MM.1S (cell line): ENCODE measurements at regions not wholly inside any gene's neighbourhood (a gene's known extent, or its start where the extent isn't known, plus 50 kb on each side); places are given as distances from the start of the nearest gene placed in this dataset.

Experiments used
- DNase-seq: peaks from one replicate; pipeline ENCODE4 v3.0.0-alpha.2; 2015
- H2AFZ ChIP-seq: fragments of 300-600 bp; sonication (generic); 2 replicates; pipeline ENCODE4 v1.6.0; 2016; ENCODE audit warnings: antibody characterized with exemption, low read length
- H3F3A ChIP-seq: fragments of 300-600 bp; sonication (generic); 2 replicates; pipeline ENCODE4 v1.6.1; 2016; ENCODE audit warnings: mild to moderate bottlenecking, antibody characterized with exemption, low read length, moderate library complexity, mixed read lengths; ENCODE audit not compliant: insufficient read depth
- H3K27ac ChIP-seq: fragments of 300-600 bp; sonication (generic); 2 replicates; pipeline ENCODE4 v1.5.1; 2016; ENCODE audit warnings: mild to moderate bottlenecking, low read length
- H3K27me3 ChIP-seq: fragments of 300-600 bp; sonication (generic); replicated peaks from 2 replicates; pipeline ENCODE4 v1.6.0; 2016; ENCODE audit warnings: low read length; ENCODE audit not compliant: insufficient read depth
- H3K36me3 ChIP-seq: fragments of 300-600 bp; sonication (generic); replicated peaks from 2 replicates; pipeline ENCODE4 v1.6.1; 2016; ENCODE audit warnings: mild to moderate bottlenecking, low read length, mixed read lengths; ENCODE audit not compliant: insufficient read depth
- H3K4me1 ChIP-seq: fragments of 300-600 bp; sonication (generic); 2 replicates; pipeline ENCODE4 v1.6.1; 2016; ENCODE audit warnings: low read length, mixed read lengths
- H3K4me2 ChIP-seq: fragments of 300-600 bp; sonication (generic); 2 replicates; pipeline ENCODE4 v1.6.0; 2016; ENCODE audit warnings: low read depth, low read length
- H3K4me3 ChIP-seq: fragments of 300-600 bp; sonication (generic); 2 replicates; pipeline ENCODE4 v1.5.1; 2016; ENCODE audit warnings: low read length, mixed read lengths
- H3K79me2 ChIP-seq: fragments of 300-600 bp; sonication (generic); 2 replicates; pipeline ENCODE4 v1.6.1; 2016; ENCODE audit warnings: mixed run types, low read length, mixed read lengths
- H3K9ac ChIP-seq: fragments of 300-600 bp; sonication (generic); 2 replicates; pipeline ENCODE4 v1.6.1; 2016; ENCODE audit warnings: low read length, mixed read lengths
- H3K9me2 ChIP-seq: fragments of 300-600 bp; sonication (generic); replicated peaks from 2 replicates; pipeline ENCODE4 v1.6.1; 2016; ENCODE audit warnings: mild to moderate bottlenecking, low read length, mixed read lengths; ENCODE audit not compliant: insufficient read depth
- H3K9me3 ChIP-seq: fragments of 300-600 bp; sonication (generic); replicated peaks from 2 replicates; pipeline ENCODE4 v1.6.1; 2016; ENCODE audit warnings: mild to moderate bottlenecking, low read length, mixed read lengths; ENCODE audit not compliant: insufficient read depth
- H4K20me1 ChIP-seq: fragments of 300-600 bp; sonication (generic); 2 replicates; pipeline ENCODE4 v1.6.1; 2016; ENCODE audit warnings: mild to moderate bottlenecking, low read length, moderate library complexity, mixed read lengths; ENCODE audit not compliant: insufficient read depth
- CTCF ChIP-seq: fragments of 300-600 bp; sonication (generic); IDR thresholded peaks from 2 replicates; pipeline ENCODE4 v1.5.1; 2016; ENCODE audit warnings: antibody characterized with exemption, low read length, mixed read lengths
- EZH2 ChIP-seq: fragments of 300-600 bp; sonication (generic); optimal IDR thresholded peaks from 2 replicates; pipeline ENCODE3; 2017; ENCODE audit warnings: low read depth, mild to moderate bottlenecking, antibody characterized with exemption, low read length, mixed read lengths
- EZH2phosphoT487 ChIP-seq: fragments of 300-600 bp; sonication (generic); IDR thresholded peaks from 2 replicates; pipeline ENCODE4 v1.6.1; 2018; ENCODE audit warnings: antibody characterized with exemption, low read length

GRCh38 chr6:78436335-78436734 lies 431.0 kb upstream of the IRAK1BP1 start:
- no peak overlapping the region for H2AFZ ChIP-seq
- no peaks in the 10 kb centered on the region for H4K20me1 ChIP-seq
- H3K4me3 ChIP-seq: no peak overlapping the region
- no peaks in the 10 kb centered on the region for H3K79me2 ChIP-seq
- TF ChIP-seq EZH2phosphoT487 (no peak), CTCF (peak; percentile 28)
- no peak overlapping the region for H3K9ac ChIP-seq
- H3K36me3 ChIP-seq: no peaks in the 10 kb centered on the region
- no peak overlapping the region for H3K27ac ChIP-seq
- no peaks in the 10 kb centered on the region for H3K9me3 ChIP-seq
- DNase-seq: no peak
- H3K4me1 ChIP-seq: no peaks in the 10 kb centered on the region
- no peak overlapping the region for H3K4me2 ChIP-seq
- H3K9me2 ChIP-seq: no peaks in the 10 kb centered on the region
- no peaks in the 10 kb centered on the region for H3F3A ChIP-seq
- H3K27me3 ChIP-seq: no peaks in the 10 kb centered on the region

GRCh38 chr6:78438135-78438534 lies 429.2 kb upstream of the IRAK1BP1 start:
- Histone ChIP-seq H3K4me3 (no peak overlapping the region), H3K9me3 (no peaks in the 10 kb centered on the region), H3K36me3 (no peaks in the 10 kb centered on the region), H3K27me3 (no peaks in the 10 kb centered on the region), H3K79me2 (no peaks in the 10 kb centered on the region), H3K9ac (no peak overlapping the region), H3K9me2 (no peaks in the 10 kb centered on the region), H3K4me2 (no peak overlapping the region), H3K27ac (no peak overlapping the region), H3F3A (no peaks in the 10 kb centered on the region), H4K20me1 (no peaks in the 10 kb centered on the region), H3K4me1 (no peaks in the 10 kb centered on the region), H2AFZ (no peak overlapping the region)
- DNase-seq: no peak
- TF ChIP-seq CTCF (no peak), EZH2 (no peak), EZH2phosphoT487 (no peak)

GRCh38 chr6:78460711-78461110 lies 406.6 kb upstream of the IRAK1BP1 start:
- DNase-seq: no peak
- H3K27me3 ChIP-seq: no peaks in the 10 kb centered on the region
- no peak overlapping the region for H2AFZ ChIP-seq
- no peaks in the 10 kb centered on the region for H3F3A ChIP-seq
- no peaks in the 10 kb centered on the region for H3K36me3 ChIP-seq
- H3K4me3 ChIP-seq: no peak overlapping the region
- H4K20me1 ChIP-seq: no peaks in the 10 kb centered on the region
- no peak for TF ChIP-seq EZH2
- TF ChIP-seq EZH2phosphoT487: no peak
- no peak for TF ChIP-seq CTCF
- H3K79me2 ChIP-seq: no peaks in the 10 kb centered on the region
- no peak overlapping the region for H3K27ac ChIP-seq
- H3K9me2 ChIP-seq: no peaks in the 10 kb centered on the region
- H3K4me2 ChIP-seq: no peak overlapping the region
- no peak overlapping the region for H3K9ac ChIP-seq
- no peaks in the 10 kb centered on the region for H3K9me3 ChIP-seq
- no peaks in the 10 kb centered on the region for H3K4me1 ChIP-seq
